H9 (cell line): ENCODE measurements at regions not wholly inside any gene's neighbourhood (a gene's known extent, or its start where the extent isn't known, plus 50 kb on each side); places are given as distances from the start of the nearest gene placed in this dataset.

ENCODE experiments used
- DNase-seq: peaks from one replicate; pipeline ENCODE4 v3.0.0-alpha.2; 2017
- H2AFZ ChIP-seq: one replicate; pipeline ENCODE4 v1.6.1; 2013; ENCODE audit warnings: mild to moderate bottlenecking, low read length, control low read depth, moderate library complexity
- H2AK5ac ChIP-seq: 2 replicates; pipeline ENCODE4 v1.6.1; 2013; ENCODE audit warnings: low read length, control low read depth, mixed read lengths; ENCODE audit not compliant: insufficient read length
- H2BK120ac ChIP-seq: one replicate; pipeline ENCODE4 v1.6.1; 2013; ENCODE audit warnings: low read depth, mild to moderate bottlenecking, low read length, control low read depth, inconsistent platforms; ENCODE audit not compliant: poor library complexity, severe bottlenecking
- H2BK12ac ChIP-seq: 2 replicates; pipeline ENCODE4 v1.6.1; 2013; ENCODE audit warnings: low read length, control low read depth, mixed read lengths, low read depth; ENCODE audit not compliant: insufficient read length
- H2BK15ac ChIP-seq: 2 replicates; pipeline ENCODE4 v1.6.1; 2013; ENCODE audit warnings: low read depth, low read length, control low read depth
- H2BK20ac ChIP-seq: one replicate; pipeline ENCODE4 v1.6.1; 2013; ENCODE audit warnings: low read depth, mild to moderate bottlenecking, low read length, control low read depth, inconsistent platforms; ENCODE audit not compliant: poor library complexity, severe bottlenecking
- H2BK5ac ChIP-seq: 2 replicates; pipeline ENCODE4 v1.6.1; 2013; ENCODE audit warnings: low read length, control low read depth, mixed read lengths; ENCODE audit not compliant: insufficient read length
- H3K14ac ChIP-seq: 2 replicates; pipeline ENCODE4 v1.6.1; 2013; ENCODE audit warnings: low read length, control low read depth; ENCODE audit not compliant: insufficient read depth
- H3K18ac ChIP-seq: 2 replicates; pipeline ENCODE4 v1.6.1; 2013; ENCODE audit warnings: low read depth, mild to moderate bottlenecking, mixed read lengths, low read length, control low read depth; ENCODE audit not compliant: insufficient read length
- H3K23ac ChIP-seq: 2 replicates; pipeline ENCODE4 v1.6.1; 2013; ENCODE audit warnings: low read length, control low read depth, mixed read lengths, low read depth; ENCODE audit not compliant: insufficient read length
- H3K23me2 ChIP-seq: 2 replicates; pipeline ENCODE4 v1.6.1; 2013; ENCODE audit warnings: low read depth, mild to moderate bottlenecking, mixed read lengths, low read length, control low read depth; ENCODE audit not compliant: insufficient read length, poor library complexity, severe bottlenecking
- H3K27ac ChIP-seq: 2 replicates; pipeline ENCODE4 v1.5.1; 2013; ENCODE audit warnings: low read length, control low read depth, mixed read lengths, low read depth; ENCODE audit not compliant: insufficient read length
- H3K27me3 ChIP-seq: 2 replicates; pipeline ENCODE4 v1.6.1; 2013; ENCODE audit warnings: low read length, control low read depth, inconsistent platforms; ENCODE audit not compliant: insufficient read depth
- H3K4ac ChIP-seq: 2 replicates; pipeline ENCODE4 v1.6.1; 2013; ENCODE audit warnings: low read depth, mild to moderate bottlenecking, control low read depth, inconsistent platforms, low read length, moderate library complexity
- H3K4me1 ChIP-seq: 2 replicates; pipeline ENCODE4 v1.6.1; 2013; ENCODE audit warnings: low read length, control low read depth, inconsistent platforms; ENCODE audit not compliant: insufficient read depth
- H3K4me2 ChIP-seq: 2 replicates; pipeline ENCODE4 v1.6.1; 2013; ENCODE audit warnings: low read length, control low read depth, mixed read lengths; ENCODE audit not compliant: insufficient read length, insufficient read depth
- H3K56ac ChIP-seq: 2 replicates; pipeline ENCODE4 v1.6.1; 2013; ENCODE audit warnings: low read depth, mild to moderate bottlenecking, mixed read lengths, low read length, control low read depth; ENCODE audit not compliant: insufficient read length
- H3K79me1 ChIP-seq: 2 replicates; pipeline ENCODE4 v1.6.1; 2013; ENCODE audit warnings: low read depth, mild to moderate bottlenecking, moderate library complexity, low read length, control low read depth, inconsistent platforms; ENCODE audit not compliant: insufficient read depth, poor library complexity, severe bottlenecking
- H3K79me2 ChIP-seq: 2 replicates; pipeline ENCODE4 v1.6.1; 2013; ENCODE audit warnings: low read length, control low read depth, inconsistent platforms; ENCODE audit not compliant: insufficient read depth
- H3K9ac ChIP-seq: 2 replicates; pipeline ENCODE4 v1.6.1; 2013; ENCODE audit warnings: low read length, control low read depth, mixed read lengths; ENCODE audit not compliant: insufficient read length; ENCODE audit errors: extremely low read depth
- H3K9me3 ChIP-seq: one replicate; pipeline ENCODE4 v1.6.1; 2013; ENCODE audit warnings: low read depth, low read length, inconsistent platforms; ENCODE audit not compliant: control insufficient read depth
- H3T11ph ChIP-seq: one replicate; pipeline ENCODE4 v1.6.1; 2013; ENCODE audit warnings: mild to moderate bottlenecking, low read length, control low read depth, inconsistent platforms
- H4K20me1 ChIP-seq: one replicate; pipeline ENCODE4 v1.6.1; 2013; ENCODE audit not compliant: control insufficient read depth, insufficient read length, insufficient read depth
- H4K5ac ChIP-seq: 2 replicates; pipeline ENCODE4 v1.6.1; 2013; ENCODE audit warnings: low read depth, mild to moderate bottlenecking, mixed read lengths, low read length, control low read depth; ENCODE audit not compliant: insufficient read length
- H4K8ac ChIP-seq: replicated peaks from 2 replicates; pipeline ENCODE4 v1.6.1; 2013; ENCODE audit warnings: low read length, control low read depth, mixed read lengths, low read depth; ENCODE audit not compliant: insufficient read length
- H4K91ac ChIP-seq: 2 replicates; pipeline ENCODE4 v1.6.1; 2013; ENCODE audit warnings: low read depth, mild to moderate bottlenecking, moderate library complexity, mixed read lengths, low read length, control low read depth; ENCODE audit not compliant: insufficient read length
- H3K27ac Mint-ChIP-seq, 3 experiments: 2 replicates in 2 of 3; 3 replicates in 1 of 3; pipeline ENCODE4 v1.8.0; 2020 to 2021; ENCODE audit warnings: mixed read lengths in 3 of 3, mild to moderate bottlenecking in 1 of 3, moderate library complexity in 1 of 3
- H3K27me3 Mint-ChIP-seq: 2 replicates; pipeline ENCODE4 v1.8.0; 2021; ENCODE audit warnings: low read depth, mild to moderate bottlenecking, moderate library complexity, mixed read lengths
- H3K36me3 Mint-ChIP-seq, 3 experiments: 2 replicates in 2 of 3; 3 replicates in 1 of 3; pipeline ENCODE4 v1.8.0; 2020 to 2021; ENCODE audit warnings: low read depth in 3 of 3, mixed read lengths in 3 of 3; ENCODE audit not compliant: insufficient read depth in 1 of 3
- H3K4me1 Mint-ChIP-seq, 2 experiments: 2 replicates each; pipeline ENCODE4 v1.8.0; 2020; ENCODE audit warnings: mixed read lengths in 2 of 2
- H3K4me3 Mint-ChIP-seq, 2 experiments: 2 replicates in 1 of 2; 3 replicates in 1 of 2; pipeline ENCODE4 v1.8.0; 2020 to 2021; ENCODE audit warnings: mild to moderate bottlenecking in 2 of 2, mixed read lengths in 2 of 2, moderate library complexity in 1 of 2
- H3K9me3 Mint-ChIP-seq, 2 experiments: 2 replicates in 1 of 2; 3 replicates in 1 of 2; pipeline ENCODE4 v1.8.0; 2020; ENCODE audit warnings: mild to moderate bottlenecking in 2 of 2, mixed read lengths in 2 of 2, moderate library complexity in 1 of 2
- CTCF ChIP-seq: fragments of 200-600 bp; sonication (generic); conservative IDR thresholded peaks from 3 replicates; pipeline ENCODE4 v1.8.0; 2021; ENCODE audit warnings: antibody characterized with exemption, mild to moderate bottlenecking
- WGBS: extraction: QIAGEN DNeasy Blood & Tissue Kit; methylation state at CpG from one replicate; pipeline ENCODE4 v1.1.7; 2013; ENCODE audit warnings: missing lambda C conversion rate, low lambda C conversion rate, mixed read lengths; ENCODE audit not compliant: insufficient read length; ENCODE audit errors: extremely low coverage; 5-methylcytosine and 5-hydroxymethylcytosine counted together

- Histone ChIP-seq H2AK5ac (no peak overlapping the region), H3K4me1 (no peaks in the 10 kb centered on the region), H4K20me1 (no peaks in the 10 kb centered on the region), H3K23ac (no peak overlapping the region), H4K8ac (no peak overlapping the region), H3T11ph (no peak overlapping the region), H3K79me2 (no peaks in the 10 kb centered on the region), H2BK20ac (no peak overlapping the region), H3K18ac (no peak overlapping the region), H3K14ac (no peak overlapping the region), H3K27me3 (no peaks in the 10 kb centered on the region), H2AFZ (no peak overlapping the region), H2BK120ac (no peak overlapping the region), H3K79me1 (no peaks in the 10 kb centered on the region), H3K27ac (no peak overlapping the region), H3K56ac (no peak overlapping the region), H2BK15ac (no peak overlapping the region), H3K4ac (no peak overlapping the region), H2BK12ac (no peak overlapping the region), H4K5ac (no peak overlapping the region), H2BK5ac (no peak overlapping the region), H4K91ac (no peak overlapping the region), H3K9me3 (no peaks in the 10 kb centered on the region), H3K4me2 (no peak overlapping the region), H3K9ac (no peak overlapping the region), H3K23me2 (no peaks in the 10 kb centered on the region)
- no peaks in the 10 kb centered on the region for H3K9me3 Mint-ChIP-seq
- H3K36me3 Mint-ChIP-seq: no peaks in the 10 kb centered on the region
- H3K4me3 Mint-ChIP-seq: no peak overlapping the region
- no peak for DNase-seq
- WGBS: no CpG with 5 or more reads among the region's 7 CpGs
- H3K27me3 Mint-ChIP-seq: no peaks in the 10 kb centered on the region
- peak overlapping the region in 2 of 3 experiments; percentile 11 to 26; a peak in 1 of 7 replicates for H3K27ac Mint-ChIP-seq
- H3K4me1 Mint-ChIP-seq: peaks cover 4% of the 10 kb centered on the region in 2 experiments; a peak in 1 of 4 replicates
- TF ChIP-seq CTCF: no peak
These were observed 278.7 kb upstream of the TYRP1 start for GRCh38 chr9:12414514-12414913.
